SU-DHL-6 (cell line): ENCODE measurements at regions not wholly inside any gene's neighbourhood (a gene's known extent, or its start where the extent isn't known, plus 50 kb on each side); places are given as distances from the start of the nearest gene placed in this dataset.

ENCODE experiments used
- CTCF ChIP-seq: fragments of 200-600 bp; sonication (generic); IDR thresholded peaks from one replicate; pipeline ENCODE4 v1.5.1; 2017; ENCODE audit warnings: antibody characterized with exemption, mild to moderate bottlenecking, low read length, moderate library complexity; ENCODE audit not compliant: insufficient read depth, poor library complexity, severe bottlenecking
- EZH2phosphoT487 ChIP-seq: fragments of 200-600 bp; sonication (generic), shearing (Covaris generic); conservative IDR thresholded peaks from 2 replicates; pipeline ENCODE4 v1.6.1; 2018; ENCODE audit warnings: mild to moderate bottlenecking, antibody characterized with exemption, low read length, moderate library complexity, mixed read lengths

DNA sequence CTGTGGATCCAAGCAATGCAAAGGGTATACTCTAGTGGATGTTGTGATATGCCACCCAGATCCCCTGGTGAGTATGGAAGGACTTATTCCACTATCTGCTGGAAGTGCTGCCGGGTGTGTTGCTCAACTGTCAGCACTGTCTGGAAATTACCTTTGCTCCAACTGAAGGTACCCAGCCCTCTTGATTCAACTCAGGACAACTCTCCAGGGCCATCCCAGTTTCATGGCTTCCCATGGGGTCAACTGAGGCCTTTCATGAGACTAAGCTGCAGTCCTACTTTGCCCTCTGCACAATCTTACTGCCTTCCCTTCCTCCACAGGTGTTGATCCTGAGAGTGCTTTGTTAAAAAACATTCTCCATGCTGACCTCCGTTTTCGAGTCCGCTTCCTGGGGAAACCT, 99.8 kb downstream of the SPRY1 start:
- TF ChIP-seq CTCF = no peak
- TF ChIP-seq EZH2phosphoT487 = no peak
